GM21515 (cell line): ENCODE measurements at regions not wholly inside any gene's neighbourhood (a gene's known extent, or its start where the extent isn't known, plus 50 kb on each side); places are given as distances from the start of the nearest gene placed in this dataset.
"Not testable (repeated sequence)": the region's sequence is repeated elsewhere in the genome, so short reads cannot be mapped to it uniquely, and the experiment has no call there.

Experiments used
- ATAC-seq: cut with Tn5 transposase; IDR thresholded peaks from one replicate; pipeline ENCODE4 v1.9.1; 2021; ENCODE audit not compliant: unreplicated experiment

DNA sequence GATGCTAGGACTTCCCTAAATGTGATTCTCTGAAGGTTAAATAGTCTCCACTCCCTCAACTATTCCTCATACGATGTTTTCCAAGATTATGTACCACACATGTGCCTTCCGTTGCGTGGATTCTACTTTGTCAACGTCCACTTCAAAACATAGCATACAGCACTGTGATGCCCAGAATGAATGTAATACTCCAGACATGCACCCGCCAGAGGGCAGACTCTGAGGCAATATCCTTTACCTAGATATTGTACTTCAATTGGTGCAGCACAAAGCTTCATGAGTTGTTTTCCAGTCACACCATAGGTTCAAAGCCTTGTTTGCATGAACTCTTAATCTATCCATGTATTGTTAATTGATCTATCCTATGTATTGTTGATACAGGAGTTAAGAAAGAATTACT is 201.0 kb upstream of the NABP1 start:
- no peak for ATAC-seq

DNA sequence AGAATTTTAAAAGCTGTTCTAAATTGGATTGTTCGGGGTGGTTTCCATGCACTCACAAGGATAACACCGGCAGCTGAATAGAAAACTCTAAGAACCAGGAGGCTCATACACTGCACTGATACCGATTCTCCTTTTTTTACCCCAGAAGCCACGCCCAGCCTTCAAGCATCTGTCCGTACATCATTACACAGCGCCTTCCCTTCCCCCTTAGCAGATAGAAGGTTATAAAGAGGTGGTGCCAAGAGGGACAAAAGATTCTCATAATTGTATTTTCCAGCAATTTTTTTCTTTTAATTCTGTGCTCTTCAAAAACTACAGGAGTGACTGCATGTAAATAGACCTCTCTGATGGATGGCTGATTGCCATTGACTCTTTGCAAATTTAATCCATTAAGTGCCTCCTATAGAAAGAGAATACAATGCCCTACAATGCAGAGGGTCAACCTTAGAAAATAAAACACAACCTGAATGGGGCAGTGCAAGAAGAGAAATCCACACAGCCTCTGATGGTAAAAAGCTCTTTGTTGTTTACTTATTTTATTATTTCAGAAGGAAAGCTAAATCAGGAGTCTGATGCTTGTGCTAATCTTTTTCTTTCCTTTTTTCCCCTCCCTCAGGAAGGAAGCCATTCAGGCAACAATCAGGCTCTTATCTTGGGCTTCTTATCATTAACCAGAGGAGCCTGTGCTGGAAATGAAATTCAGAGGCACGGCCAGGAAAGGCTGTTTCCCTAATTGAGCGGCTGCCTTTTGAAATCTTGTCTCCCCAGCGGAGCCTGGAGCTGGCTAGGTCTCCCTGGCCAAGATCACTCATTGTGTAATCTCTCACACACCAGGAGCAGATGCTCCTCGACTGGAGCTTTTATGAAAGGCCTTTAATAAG is 198.9 kb upstream of the NABP1 start:
- no peak for ATAC-seq

DNA sequence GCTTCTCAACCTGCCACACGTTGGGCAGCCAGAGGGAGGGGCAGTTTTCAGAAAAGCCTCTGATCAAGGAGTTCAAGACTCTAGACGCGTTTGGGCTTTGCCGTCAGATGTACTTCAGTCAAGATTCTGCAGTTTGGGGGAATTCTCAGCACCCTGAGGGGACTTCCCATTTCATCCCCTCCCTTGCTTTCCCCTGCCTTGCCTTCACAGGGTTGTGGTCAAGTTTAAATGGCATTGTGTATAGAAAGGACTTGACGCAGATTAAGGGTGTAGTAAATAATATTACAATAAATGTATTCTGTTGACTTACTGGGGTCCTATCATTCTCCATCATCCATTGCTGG is 198.3 kb upstream of the NABP1 start:
- ATAC-seq, result no peak

DNA sequence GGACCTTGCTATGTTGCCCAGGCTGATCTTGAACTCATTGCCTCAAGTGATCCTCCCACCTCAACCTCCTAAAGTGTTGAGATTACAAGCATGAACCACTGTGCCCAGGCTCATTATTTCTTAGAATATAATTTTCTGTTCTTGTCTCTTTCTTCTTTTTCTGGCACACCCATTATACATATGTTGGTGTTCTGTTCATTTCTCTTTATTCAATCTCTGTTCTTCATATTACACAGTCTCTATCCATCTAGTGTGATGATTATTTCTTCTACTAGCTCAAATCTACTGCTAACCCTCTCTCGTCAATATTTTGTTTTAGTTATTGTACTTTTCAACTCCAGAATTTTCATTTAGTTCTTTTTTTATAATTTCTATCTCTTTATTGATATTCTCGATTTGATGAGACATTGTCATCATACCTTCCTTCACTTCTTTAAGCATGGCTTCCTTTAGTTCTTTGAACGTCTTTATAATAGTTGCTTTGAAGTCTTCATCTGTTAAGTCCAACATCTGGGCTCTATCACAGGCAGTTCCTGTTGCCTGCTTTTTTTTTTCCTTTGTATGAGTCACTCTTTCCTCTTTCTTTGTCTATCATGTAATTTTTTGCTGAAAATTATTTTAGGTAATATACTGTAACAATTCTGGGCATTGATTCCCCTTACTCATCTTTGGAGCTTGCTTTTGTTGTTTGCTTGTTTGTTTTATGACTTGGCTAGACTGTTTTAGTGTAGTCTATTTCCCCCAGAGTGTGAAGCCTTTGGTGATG is 196.4 kb upstream of the NABP1 start:
- ATAC-seq, result no peak

DNA sequence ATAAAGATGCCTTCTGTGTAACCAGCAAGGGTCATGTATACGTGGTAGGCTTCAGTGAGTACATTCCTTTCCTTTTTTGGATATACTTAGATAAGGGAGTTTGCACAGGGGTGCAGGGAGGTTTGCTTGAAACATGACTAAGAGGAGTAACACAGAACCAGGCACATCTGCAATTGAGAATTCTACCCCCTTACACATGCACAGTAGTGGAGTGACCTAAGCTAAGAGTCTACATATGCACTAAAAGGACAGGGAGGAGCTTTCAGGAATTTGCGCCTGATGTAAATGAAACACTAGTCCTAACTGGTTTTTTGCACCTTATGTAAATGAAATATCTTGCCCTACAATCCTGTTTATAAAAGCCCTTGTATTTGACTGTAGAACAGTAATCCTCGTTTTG is 194.8 kb upstream of the NABP1 start:
- ATAC-seq, result no peak

DNA sequence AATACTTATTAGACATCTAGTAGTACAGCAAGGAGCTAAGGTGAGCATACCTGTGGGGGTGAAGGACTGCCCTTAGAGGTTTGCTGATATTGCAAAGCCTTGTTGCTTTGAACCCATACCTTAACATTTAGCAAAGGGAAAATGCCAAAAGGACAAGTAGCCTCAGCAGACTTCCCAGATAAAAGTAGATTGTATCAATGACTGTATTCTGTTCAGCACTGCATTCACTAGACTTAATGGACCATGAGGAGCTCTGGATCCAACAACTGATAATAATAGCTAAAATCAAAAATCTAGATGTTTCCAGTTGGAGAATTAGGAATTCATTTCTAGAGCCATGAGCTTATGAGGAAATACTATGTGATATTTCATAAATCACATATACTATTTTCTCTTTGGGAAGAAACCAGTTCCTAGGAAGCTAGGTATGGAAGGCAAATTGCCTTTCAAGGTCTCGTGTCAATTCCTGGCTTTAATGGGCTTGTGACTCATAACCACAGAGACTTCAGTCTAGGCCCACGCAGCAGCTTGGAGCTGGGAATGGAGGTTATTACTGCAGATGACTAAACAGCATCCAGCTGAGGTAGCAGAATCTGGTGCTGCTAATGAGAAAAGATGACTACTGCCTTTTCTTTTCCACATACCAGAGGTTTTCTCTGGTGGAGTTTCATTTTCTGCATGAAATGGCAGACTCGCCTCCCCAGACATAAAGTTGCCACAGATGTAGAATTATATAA is 191.2 kb upstream of the NABP1 start:
- ATAC-seq, result no peak

DNA sequence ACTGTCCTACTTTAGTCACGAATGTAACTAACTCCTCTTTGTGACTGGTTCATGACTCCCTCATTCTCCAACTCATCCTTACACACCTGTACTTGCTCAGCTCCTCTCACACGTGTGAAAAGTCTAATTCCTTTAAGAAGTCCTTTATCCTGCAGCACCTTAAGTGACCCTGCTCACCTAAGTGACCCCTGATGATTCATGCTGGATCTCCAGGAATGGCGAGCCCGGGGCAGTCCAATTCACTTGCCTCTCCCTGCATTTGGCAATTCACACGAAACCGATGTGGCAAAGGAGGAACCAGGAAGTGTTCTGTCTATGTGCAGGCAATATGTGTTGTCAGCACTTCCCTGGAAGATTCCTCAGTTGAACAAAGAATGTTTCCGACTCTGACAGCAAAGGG is 189.8 kb upstream of the NABP1 start:
- no peak for ATAC-seq

DNA sequence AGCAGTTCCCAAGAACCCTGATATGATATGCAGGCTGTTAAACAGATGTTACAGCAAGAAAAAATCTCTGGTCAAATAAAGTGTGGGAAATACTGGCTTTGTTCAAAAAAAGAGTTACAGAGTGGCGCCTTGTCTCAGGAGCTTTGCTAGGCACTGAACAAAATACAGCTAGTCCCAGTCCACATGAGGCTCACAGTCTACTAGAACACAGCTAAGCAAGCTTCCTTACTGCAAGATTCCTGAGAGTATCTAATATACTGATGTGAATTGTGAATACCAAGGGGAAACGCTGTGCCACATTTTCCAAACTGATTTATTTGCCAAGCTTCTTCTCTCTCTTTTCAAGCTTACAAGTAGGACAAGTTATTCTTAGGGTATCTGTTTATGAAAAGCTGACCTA is 188.8 kb upstream of the NABP1 start:
- ATAC-seq, result no peak

DNA sequence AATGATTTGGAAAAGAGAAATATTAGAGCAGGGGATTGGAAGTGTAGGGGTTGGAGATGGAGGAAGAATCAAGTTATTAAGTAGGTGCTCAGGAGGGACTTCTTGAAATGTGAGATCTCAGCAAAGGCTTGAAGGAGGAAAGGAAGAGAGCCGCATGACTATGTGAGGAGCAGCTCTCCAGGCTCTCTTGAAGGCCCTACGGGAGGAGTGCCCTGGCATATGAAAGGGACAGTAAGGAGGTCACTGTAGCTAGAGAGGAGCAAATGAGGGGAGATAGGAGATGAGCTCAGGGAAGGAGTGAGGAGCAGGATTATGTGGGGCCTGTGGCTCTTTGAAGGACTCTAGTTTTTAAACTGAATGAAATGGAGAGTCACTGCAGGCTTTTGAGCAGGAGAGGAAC is 181.1 kb upstream of the NABP1 start:
- ATAC-seq, result no peak

DNA sequence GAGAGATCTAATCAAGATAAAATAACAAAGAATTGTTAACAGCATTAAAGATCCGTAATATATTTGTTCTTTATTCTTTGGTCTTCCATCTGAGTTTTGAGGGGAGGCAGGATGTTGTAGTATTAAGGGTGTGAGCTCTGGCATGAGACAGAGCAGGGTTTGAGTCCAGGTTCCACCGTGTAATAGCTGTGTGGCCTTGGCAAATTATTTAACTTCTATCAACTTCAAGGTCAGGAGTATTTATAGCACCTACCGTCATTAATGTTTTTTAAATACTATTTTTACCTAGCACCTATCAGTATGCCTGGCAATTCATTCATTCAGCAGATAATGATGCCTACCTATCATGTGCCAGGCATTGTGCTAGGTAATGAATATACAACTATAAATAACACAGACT is 180.1 kb upstream of the NABP1 start:
- no peak for ATAC-seq

DNA sequence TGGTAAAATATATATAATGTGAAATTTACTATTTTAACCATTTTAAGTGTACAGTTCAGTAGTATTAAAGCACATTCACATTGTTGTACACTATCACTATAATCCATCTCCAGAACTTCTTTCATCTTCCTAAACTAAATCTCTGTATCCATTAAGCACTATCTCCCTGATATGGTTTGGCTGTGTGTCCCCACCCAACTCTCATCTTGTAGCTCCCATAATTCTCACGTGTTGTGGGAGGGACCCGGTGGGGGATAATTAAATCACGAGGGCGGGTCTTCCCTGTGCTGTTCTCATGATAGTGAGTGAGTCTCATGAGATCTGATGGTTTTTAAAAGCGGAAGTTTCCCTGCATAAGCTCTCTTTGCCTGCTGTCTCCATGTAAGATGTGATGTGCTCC is 178.9 kb upstream of the NABP1 start:
- no peak for ATAC-seq

DNA sequence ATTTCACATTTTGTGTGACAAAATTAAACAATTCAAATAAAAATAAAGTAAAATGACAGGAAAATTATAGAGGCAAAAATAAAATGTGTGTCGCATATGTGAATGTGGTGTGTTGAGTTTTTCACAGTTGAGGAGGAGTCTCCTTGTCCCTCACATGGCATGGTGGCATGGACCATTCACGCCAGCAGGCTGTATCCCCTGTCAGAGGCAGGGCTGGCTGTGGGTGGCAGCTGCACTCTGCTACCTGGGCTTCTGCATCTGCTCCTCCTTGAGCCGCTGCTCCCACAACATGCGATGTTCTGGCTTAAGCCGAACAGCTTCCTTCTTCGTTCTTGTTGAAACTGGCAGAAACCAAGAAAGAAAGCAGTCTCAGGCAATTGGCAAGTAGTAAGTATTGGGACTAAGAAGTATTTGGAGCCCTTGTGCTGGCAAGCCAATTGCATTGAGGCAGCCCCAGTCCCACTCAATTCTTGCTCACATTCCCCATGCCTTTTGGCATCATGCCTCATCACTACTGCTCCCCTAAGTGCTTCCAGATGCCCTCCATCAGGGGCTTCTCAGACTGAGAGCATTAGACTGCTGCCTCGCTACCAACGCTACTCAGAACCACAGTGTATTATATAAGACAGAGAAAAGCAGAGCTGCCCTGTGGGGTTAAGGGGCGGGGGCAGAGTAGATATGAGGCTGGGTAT is 177.9 kb upstream of the NABP1 start:
- ATAC-seq, result no peak

DNA sequence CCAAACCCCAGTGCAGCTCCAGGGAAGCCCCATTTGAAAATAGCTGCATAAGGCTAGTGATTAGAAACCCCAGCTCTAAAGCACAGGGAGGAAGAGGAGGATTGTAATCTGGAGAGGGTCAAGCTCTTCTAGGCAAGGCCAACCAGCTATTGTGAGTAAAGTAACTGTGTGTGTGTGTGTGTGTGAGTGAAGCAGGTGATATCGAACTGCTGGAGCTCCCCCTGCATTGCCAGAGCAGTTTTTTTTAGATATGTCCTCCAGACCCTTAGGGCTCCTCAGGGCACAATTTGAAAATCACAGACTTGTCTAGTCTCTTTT is 177.4 kb upstream of the NABP1 start:
- ATAC-seq, result no peak

DNA sequence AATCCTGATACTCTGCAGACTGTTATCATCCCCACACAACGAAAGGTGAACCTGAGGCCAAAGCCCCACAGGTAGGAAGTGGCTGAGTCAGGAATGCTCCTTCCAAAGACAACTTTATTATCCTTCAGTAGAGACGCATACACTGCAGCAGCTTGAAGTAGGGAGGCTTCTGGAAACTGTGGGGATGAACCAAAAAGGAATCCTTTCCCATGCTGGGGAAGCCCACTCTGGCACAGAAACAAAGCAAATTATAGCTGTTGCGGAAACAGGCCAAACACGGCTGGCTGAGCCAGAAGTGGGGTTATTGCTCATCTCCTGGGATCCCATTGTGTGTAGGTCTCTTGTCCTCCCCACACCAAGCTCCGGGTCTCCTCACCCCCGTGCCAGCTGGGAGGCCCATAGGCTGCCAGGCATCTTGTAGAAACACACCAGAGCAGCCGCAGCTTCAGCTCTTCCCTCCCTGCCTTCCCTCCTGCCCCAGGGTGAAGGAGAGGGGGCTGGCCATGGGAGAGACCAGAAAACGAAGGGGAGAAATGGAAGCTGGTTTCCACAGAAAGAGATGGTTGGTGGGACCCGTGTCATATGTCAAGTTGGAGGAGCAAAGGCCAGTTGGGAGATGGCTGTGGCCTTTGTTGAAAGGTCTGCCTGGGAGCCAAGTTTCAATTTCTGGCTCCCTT is 176.9 kb upstream of the NABP1 start:
- ATAC-seq, result no peak

DNA sequence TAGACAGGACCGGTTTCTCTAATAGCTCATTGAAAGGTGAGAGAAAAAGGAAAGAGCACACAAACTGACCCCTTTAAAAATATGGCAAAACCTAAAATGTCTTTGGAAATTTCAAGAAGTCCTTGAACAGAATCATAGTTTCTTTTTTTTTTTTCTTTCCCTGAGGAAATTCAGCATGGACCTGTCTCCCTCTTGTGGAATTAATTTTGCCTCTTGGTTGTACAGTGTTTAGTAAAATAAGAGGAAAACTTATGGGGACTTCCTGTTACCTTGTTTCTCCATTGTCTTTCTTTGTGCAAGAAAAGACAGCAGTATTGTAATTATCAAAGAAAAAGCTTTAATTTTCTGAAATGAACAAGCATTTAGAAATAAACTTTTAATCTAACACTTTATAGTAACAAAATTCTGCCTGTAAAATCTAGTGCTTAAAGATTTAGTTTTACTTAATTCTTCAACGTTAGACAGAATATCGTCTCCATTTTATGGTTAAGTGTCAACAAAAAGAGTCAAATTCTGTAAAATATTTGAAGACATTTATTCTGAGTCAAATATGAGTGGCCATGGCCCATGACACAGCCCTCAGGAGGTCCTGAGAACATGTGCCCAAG is 176.3 kb upstream of the NABP1 start:
- ATAC-seq, result no peak

DNA sequence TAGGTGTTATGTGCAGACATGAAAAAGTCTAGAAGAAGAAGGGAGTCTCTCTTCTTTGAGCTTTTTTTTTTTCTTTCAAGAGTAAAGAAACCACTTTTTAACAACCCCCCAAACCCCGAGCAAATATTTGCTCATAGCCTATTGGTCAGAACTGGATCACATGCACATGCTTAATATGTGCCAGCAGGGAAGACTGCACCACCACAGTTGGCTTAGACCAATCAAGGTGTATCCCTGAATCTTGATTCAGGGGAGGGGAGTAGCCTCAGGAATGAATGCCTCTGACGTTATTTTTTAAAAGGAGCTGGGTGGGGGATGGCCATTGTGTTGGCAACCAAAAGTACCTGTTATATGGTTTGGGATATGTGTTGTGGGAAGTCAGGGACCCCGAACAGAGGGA is 171.4 kb upstream of the NABP1 start:
- no peak for ATAC-seq

DNA sequence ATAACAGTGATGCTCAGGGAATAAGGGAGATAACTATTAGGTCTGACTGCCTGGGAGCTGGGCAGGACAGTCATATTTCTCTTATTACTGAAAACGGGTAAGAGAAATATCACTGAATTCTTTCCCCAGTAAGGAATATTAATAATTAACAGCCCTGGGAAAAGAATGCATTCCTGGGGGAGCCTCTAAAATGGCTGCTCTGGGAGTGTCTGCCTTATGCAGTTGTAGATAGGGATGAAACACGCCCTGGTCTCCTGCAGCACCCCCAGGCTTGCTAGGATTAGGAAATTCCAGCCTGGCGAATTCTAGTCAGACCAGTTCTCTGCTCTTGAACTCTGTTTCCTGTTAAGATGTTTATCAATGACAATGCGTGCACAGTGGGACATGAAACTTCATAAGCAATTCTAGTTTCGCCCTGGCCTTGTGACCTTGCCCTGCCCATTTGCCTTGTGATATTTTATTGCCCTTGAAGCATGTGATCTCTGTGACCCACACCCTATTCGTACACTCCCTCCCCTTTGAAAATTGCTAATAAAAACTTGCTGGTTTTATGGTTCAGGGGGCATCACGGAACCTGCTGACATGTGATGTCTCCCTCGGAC is 170.6 kb upstream of the NABP1 start:
- ATAC-seq, result not testable (repeated sequence)

DNA sequence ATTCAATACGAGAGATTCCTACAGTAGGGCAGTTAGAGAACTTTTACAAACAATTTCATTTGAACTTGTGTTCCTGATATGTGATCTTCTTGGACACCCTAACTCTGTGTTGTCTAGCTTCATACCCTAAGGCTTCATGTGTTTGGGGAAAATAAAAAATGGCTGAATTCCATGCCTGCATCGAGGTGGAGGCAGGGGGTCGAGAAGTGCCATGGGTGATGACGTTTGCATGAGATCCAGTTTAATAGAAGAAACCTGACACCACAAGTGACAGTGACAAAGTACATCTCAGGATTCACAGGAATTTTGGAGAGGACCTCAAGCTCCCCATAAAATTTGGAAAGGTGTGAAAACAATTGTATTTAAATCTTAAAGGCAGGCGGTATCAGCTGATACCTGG is 169.2 kb upstream of the NABP1 start:
- no peak for ATAC-seq

DNA sequence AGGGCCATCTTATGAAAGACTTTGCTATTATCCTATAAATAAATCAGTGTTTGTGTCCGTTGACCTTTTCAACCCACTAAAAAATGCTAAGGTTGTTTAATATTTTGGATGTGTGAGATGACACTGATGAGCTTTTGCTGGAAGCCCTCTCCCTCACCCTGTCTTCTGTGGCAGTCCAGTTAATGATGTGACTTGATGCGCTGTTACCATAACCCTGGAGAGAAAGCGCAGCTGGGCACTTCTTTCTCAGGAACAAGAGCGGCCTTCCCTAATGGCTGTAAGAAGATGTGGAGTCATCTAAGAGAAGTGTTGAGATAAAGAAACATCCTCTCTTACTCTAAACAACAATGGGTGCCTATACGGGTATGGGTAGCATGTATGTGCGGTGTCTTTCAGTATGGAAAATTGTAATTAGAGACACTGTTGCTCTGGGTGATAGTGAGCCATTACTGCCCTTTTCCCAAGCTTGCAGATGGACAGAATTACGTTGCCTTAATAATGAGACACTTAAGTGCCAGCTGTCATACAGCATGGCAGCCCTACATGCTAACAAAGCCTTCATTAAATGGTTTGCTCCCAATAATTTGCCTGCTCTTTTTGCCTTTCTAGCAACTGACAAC is 165.6 kb upstream of the NABP1 start:
- ATAC-seq, result no peak

DNA sequence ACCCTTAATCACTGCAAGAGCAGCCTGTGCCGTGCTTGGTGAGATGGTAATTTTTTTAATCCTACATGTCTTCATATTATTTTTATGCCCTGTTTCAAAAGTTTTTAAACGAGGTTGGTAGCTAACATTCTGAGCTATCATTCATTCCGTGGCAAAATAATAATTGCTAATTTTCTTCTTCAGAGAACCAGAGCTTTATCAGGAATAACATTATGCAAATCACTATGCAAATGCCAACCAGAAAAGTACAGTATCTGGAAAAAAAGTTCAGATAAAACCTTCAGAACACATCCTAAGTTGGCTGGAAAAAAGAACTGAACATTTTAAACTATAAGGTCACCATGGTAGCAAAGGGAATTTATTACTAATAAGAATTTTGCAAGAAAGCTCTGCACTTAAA is 165.1 kb upstream of the NABP1 start:
- ATAC-seq, result no peak
